GM12891 (cell line): ENCODE measurements at regions not wholly inside any gene's neighbourhood (a gene's known extent, or its start where the extent isn't known, plus 50 kb on each side); places are given as distances from the start of the nearest gene placed in this dataset.
"Not testable (repeated sequence)": the region's sequence is repeated elsewhere in the genome, so short reads cannot be mapped to it uniquely, and the experiment has no call there.

Experiments
- DNase-seq: peaks from one replicate; pipeline ENCODE4 v3.0.0; 2011; ENCODE audit warnings: low spot score; ENCODE audit not compliant: insufficient read length
- FAIRE-seq: peaks from 2 replicates; lab custom pipeline; 2011; peaks lifted over from hg19 to GRCh38; lab: Jason Lieb, UNC
- PAX5 ChIP-seq: IDR thresholded peaks from 2 replicates; pipeline ENCODE4 v1.6.1; 2011; ENCODE audit warnings: low read length, moderate library complexity, mild to moderate bottlenecking; ENCODE audit not compliant: insufficient read depth, severe bottlenecking
- POLR2A ChIP-seq: IDR thresholded peaks from 2 replicates; pipeline ENCODE4 v1.6.1; 2011; ENCODE audit warnings: low read depth, low read length, control low read depth
- POLR2AphosphoS5 ChIP-seq: IDR thresholded peaks from 2 replicates; pipeline ENCODE4 v1.6.1; 2011; ENCODE audit warnings: low read depth, low read length, control low read depth
- POU2F2 ChIP-seq: IDR thresholded peaks from 2 replicates; pipeline ENCODE4 v1.6.1; 2011; ENCODE audit warnings: low read depth, mild to moderate bottlenecking, control low read depth, low read length, moderate library complexity
- SPI1 ChIP-seq: IDR thresholded peaks from 2 replicates; pipeline ENCODE4 v1.6.1; 2011; ENCODE audit warnings: low read depth, low read length, control low read depth
- TAF1 ChIP-seq: IDR thresholded peaks from 2 replicates; pipeline ENCODE4 v1.6.1; 2011; ENCODE audit warnings: low read depth, low read length, control low read depth

GRCh38 chr4:112708772-112709171 lies 71.8 kb downstream of the LARP7 start:
- DNase-seq (no peak), FAIRE-seq (no peak)
- TF ChIP-seq POU2F2 (no peak), SPI1 (no peak), POLR2A (no peak), POLR2AphosphoS5 (no peak), PAX5 (no peak), TAF1 (no peak)

- FAIRE-seq: no peak
- no peak for DNase-seq
- no peak for TF ChIP-seq PAX5
- TF ChIP-seq SPI1: no peak
- TF ChIP-seq POLR2A: no peak
- TF ChIP-seq POLR2AphosphoS5: no peak
- no peak for TF ChIP-seq TAF1
- no peak for TF ChIP-seq POU2F2
These were observed 78.3 kb downstream of the LARP7 start for GRCh38 chr4:112714922-112715901.

- no peak for TF ChIP-seq POLR2A
- no peak for TF ChIP-seq SPI1
- TF ChIP-seq TAF1: no peak
- no peak for TF ChIP-seq POU2F2
- no peak for TF ChIP-seq PAX5
- no peak for TF ChIP-seq POLR2AphosphoS5
- FAIRE-seq (no peak), DNase-seq (no peak)
These were observed 80.9 kb downstream of the LARP7 start for GRCh38 chr4:112717856-112718255.

- FAIRE-seq (no peak), DNase-seq (no peak)
- no peak for TF ChIP-seq SPI1
- TF ChIP-seq PAX5: no peak
- TF ChIP-seq TAF1: no peak
- no peak for TF ChIP-seq POU2F2
- TF ChIP-seq POLR2A: no peak
- no peak for TF ChIP-seq POLR2AphosphoS5
These were observed 84.7 kb downstream of the LARP7 start for GRCh38 chr4:112721627-112722026.

- DNase-seq: no peak
- no peak for TF ChIP-seq TAF1
- no peak for TF ChIP-seq POLR2A
- TF ChIP-seq PAX5: no peak
- no peak for TF ChIP-seq POU2F2
- no peak for TF ChIP-seq SPI1
- no peak for FAIRE-seq
These were observed 89.1 kb downstream of the LARP7 start for GRCh38 chr4:112726041-112726440.

- DNase-seq, FAIRE-seq: not testable (repeated sequence)
These were observed 90.8 kb downstream of the LARP7 start for GRCh38 chr4:112727728-112728127.

GRCh38 chr4:112731715-112732114 lies 94.8 kb downstream of the LARP7 start:
- TF ChIP-seq TAF1 (no peak), POLR2A (no peak)
- DNase-seq (no peak), FAIRE-seq (no peak)

- TF ChIP-seq POU2F2: no peak
- TF ChIP-seq PAX5: no peak
- TF ChIP-seq POLR2AphosphoS5: no peak
- TF ChIP-seq SPI1: no peak
- no peak for TF ChIP-seq TAF1
- TF ChIP-seq POLR2A: no peak
- FAIRE-seq (no peak), DNase-seq (no peak)
These were observed 95.2 kb downstream of the LARP7 start for GRCh38 chr4:112732142-112732541.

- no peak for DNase-seq
- peak; percentile 83 for TF ChIP-seq SPI1
- TF ChIP-seq POU2F2: 0 out of 2 replicates have a peak, but pooled peaks have one; percentile 12
- TF ChIP-seq POLR2AphosphoS5: no peak
- TF ChIP-seq TAF1: no peak
- FAIRE-seq: peak; percentile 92
These were observed 98.6 kb downstream of the LARP7 start for GRCh38 chr4:112735474-112735951.

- FAIRE-seq (peak; percentile 71), DNase-seq (no peak)
- TF ChIP-seq PAX5 (no peak), TAF1 (no peak), SPI1 (peak; percentile 63), POLR2AphosphoS5 (no peak), POLR2A (no peak)
These were observed 99.8 kb downstream of the LARP7 start for GRCh38 chr4:112736718-112737135.
